ENCODE measurements at regions not wholly inside any gene's neighbourhood (a gene's known extent, or its start where the extent isn't known, plus 50 kb on each side); places are given as distances from the start of the nearest gene placed in this dataset.
"Not testable (repeated sequence)": the region's sequence is repeated elsewhere in the genome, so short reads cannot be mapped to it uniquely, and the experiment has no call there.

DNA sequence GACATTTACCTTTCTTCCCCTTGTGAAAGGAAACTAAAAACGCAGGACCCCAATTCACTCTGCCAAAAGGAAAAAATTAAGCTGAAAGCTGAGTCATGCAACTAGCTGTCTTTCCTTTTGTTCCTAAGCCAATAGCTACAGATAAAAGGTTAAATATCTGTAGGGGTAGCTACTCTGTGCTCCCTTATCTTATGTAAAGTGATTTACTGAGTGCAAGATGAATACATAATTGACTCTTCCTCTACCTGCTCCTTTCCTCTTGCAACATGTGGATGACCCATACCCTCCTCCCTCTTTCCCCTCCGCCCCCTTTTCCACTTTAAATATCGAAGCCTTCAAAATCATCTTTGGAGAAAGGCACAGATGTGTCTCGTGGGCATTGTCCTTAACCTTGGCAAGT, 68.0 kb upstream of the ZNF157 start:
- H3K4me1 ChIP-seq, result no peaks in the 10 kb centered on the region
- no peak overlapping the region for H3K27ac ChIP-seq
- no peaks in the 10 kb centered on the region for H3K27me3 ChIP-seq
- TF ChIP-seq, protein P1, sequence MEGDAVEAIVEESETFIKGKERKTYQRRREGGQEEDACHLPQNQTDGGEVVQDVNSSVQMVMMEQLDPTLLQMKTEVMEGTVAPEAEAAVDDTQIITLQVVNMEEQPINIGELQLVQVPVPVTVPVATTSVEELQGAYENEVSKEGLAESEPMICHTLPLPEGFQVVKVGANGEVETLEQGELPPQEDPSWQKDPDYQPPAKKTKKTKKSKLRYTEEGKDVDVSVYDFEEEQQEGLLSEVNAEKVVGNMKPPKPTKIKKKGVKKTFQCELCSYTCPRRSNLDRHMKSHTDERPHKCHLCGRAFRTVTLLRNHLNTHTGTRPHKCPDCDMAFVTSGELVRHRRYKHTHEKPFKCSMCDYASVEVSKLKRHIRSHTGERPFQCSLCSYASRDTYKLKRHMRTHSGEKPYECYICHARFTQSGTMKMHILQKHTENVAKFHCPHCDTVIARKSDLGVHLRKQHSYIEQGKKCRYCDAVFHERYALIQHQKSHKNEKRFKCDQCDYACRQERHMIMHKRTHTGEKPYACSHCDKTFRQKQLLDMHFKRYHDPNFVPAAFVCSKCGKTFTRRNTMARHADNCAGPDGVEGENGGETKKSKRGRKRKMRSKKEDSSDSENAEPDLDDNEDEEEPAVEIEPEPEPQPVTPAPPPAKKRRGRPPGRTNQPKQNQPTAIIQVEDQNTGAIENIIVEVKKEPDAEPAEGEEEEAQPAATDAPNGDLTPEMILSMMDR (IDR thresholded peaks at IDR 0.05), result no peak
- TF ChIP-seq EP300 (IDR thresholded peaks at IDR 0.05) (no peak), POLR2A (IDR thresholded peaks at IDR 0.05) (no peak), POLR2AphosphoS5 (IDR thresholded peaks at IDR 0.05) (no peak)
- H3K9me3 ChIP-seq, result no peaks in the 10 kb centered on the region
- H3K4me3 ChIP-seq, result no peak overlapping the region
- no peak for ATAC-seq (ENCODE audit: low FRiP score in 2 of 2)
- no peaks in the 10 kb centered on the region for H3K36me3 ChIP-seq
- no peak for DNase-seq
- WGBS, 2 donors, result 60 to 61% methylated on average over 4 of the region's 4 CpGs

DNA sequence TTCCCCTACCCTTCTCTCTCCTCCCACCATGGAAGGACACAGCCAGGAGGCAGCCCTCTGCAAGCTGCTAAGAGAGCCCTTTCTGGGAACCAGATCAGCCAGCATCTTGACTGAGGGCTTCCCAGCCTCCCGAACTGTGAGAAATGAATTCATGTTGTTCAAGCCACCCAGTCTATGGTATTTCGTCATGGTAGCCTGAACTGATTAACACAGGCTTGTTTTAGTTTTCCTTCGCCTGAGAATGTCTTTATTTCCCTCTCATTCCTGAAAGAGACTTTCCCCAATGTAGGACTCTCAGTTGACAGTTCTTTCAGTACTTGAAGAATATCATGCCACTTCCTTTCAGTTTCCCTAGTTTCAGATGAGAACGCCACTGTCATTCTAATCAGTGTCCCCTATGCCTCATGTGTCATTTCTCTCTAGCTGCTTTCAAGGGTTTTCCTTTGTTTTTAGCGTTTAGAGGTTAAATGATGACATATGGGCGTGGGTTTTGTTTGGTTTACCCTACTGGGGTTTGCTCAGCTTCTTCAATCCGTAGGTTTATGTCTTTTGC, 63.8 kb upstream of the ZNF157 start:
- not testable (repeated sequence) for H3K36me3 ChIP-seq; H3K4me3 ChIP-seq; DNase-seq; H3K27ac ChIP-seq; H3K9me3 ChIP-seq; H3K4me1 ChIP-seq; ATAC-seq (ENCODE audit: low FRiP score in 2 of 2); H3K27me3 ChIP-seq
- 60 to 69% methylated on average over 4 to 7 of the region's 7 CpGs for WGBS, 2 donors

GRCh38 chrX:47311932-47312774, 58.2 kb upstream of the ZNF157 start:
- TF ChIP-seq, protein P1 (IDR thresholded peaks at IDR 0.05), result peak in 4 of 6 experiments; percentile 8 to 40 (median 26)
- TF ChIP-seq POLR2AphosphoS5 (IDR thresholded peaks at IDR 0.05) (no peak), POLR2A (IDR thresholded peaks at IDR 0.05) (no peak)
- DNase-seq, result peak in 1 of 2 donors; percentile 59
- Histone ChIP-seq H3K4me3 (no peak overlapping the region), H3K27me3 (no peaks in the 10 kb centered on the region), H3K27ac (peak overlapping the region in 3 of 4 donors; percentile 18 to 69 (median 36)), H3K9me3 (no peaks in the 10 kb centered on the region), H3K4me1 (no peaks in the 10 kb centered on the region), H3K36me3 (no peaks in the 10 kb centered on the region)
- ATAC-seq (ENCODE audit: low FRiP score in 2 of 2), result peak; percentile 60 to 76
- 44% methylated on average over 10 to 19 of the region's 19 CpGs for WGBS, 2 donors

DNA sequence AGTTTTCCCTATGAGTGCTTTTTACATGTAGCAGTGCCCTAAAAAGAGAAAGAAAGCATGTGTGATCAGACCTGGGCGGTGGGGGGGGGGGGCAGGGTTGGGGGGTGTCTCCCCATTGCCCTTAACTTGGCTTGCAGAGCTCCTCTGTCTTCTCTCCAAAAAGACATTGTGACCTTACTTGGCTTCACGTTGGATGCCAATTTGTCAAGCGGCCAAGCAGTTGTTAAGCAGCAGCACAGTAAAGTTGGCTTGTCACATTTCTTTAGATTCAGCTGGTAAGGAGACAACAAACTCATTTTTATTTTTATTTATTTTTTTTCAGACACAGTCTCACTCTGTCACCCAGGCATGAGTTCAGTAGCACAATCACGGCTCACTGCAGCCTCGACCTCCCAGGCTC, 57.3 kb upstream of the ZNF157 start:
- Histone ChIP-seq H3K9me3 (no peaks in the 10 kb centered on the region), H3K4me3 (no peak overlapping the region), H3K27ac (no peak overlapping the region), H3K27me3 (no peaks in the 10 kb centered on the region), H3K36me3 (no peaks in the 10 kb centered on the region), H3K4me1 (no peaks in the 10 kb centered on the region)
- TF ChIP-seq EP300 (IDR thresholded peaks at IDR 0.05), result no peak
- no peak for TF ChIP-seq POLR2AphosphoS5 (IDR thresholded peaks at IDR 0.05)
- TF ChIP-seq, protein P1 (IDR thresholded peaks at IDR 0.05), result no peak
- TF ChIP-seq POLR2A (IDR thresholded peaks at IDR 0.05), result no peak
- WGBS, 2 donors, result 56 to 64% methylated on average over 4 to 5 of the region's 5 CpGs
- no peak for DNase-seq
- ATAC-seq (ENCODE audit: low FRiP score in 2 of 2), result no peak

DNA sequence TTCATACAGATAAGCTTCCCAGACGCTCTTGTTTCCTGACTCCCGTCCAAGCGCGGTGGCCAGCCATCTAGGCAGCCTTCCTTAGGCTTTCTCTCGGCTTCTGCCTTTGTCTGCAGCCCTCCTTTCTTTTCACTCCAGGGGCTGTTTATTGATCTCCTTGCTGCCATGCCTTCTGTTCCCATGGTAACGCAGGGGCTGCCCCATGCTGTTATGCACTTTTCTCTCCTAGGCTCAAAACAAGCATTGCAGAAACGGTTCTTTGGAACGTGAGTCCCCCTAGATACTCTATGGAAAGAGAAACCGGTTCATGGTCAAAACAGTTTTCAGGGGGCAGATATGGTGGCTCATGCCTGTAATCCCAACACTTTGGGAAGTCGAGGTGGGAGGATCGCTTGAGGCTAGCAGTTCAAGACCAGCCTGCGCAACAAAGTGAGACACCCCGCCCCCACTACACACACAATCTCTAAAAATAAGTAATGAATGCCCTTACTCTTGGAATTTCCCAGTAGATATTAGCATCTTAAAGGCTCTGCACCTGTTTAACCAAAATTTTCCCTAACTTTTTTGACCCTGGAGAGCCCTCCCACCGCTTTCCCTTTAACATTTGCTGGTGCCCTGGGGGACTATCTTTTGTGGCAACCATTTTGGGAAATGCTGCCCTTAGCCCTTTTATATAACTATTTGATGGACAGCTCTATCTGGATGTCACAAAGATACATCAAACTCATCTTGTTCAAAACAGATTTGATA, 53.9 kb upstream of the ZNF157 start:
- Histone ChIP-seq H3K9me3 (no peaks in the 10 kb centered on the region), H3K4me1 (no peaks in the 10 kb centered on the region), H3K4me3 (no peak overlapping the region), H3K27ac (no peak overlapping the region), H3K36me3 (no peaks in the 10 kb centered on the region), H3K27me3 (no peaks in the 10 kb centered on the region)
- no peak for ATAC-seq (ENCODE audit: low FRiP score in 2 of 2)
- TF ChIP-seq POLR2AphosphoS5 (IDR thresholded peaks at IDR 0.05), result no peak
- TF ChIP-seq, protein P1 (IDR thresholded peaks at IDR 0.05), result no peak
- no peak for TF ChIP-seq EP300 (IDR thresholded peaks at IDR 0.05)
- no peak for TF ChIP-seq POLR2A (IDR thresholded peaks at IDR 0.05)
- no peak for DNase-seq
- WGBS, 2 donors, result 47 to 50% methylated on average over 13 to 14 of the region's 14 CpGs

All from upper lobe of left lung (tissue), 6 donors.